ENCODE measurements at regions not wholly inside any gene's neighbourhood (a gene's known extent, or its start where the extent isn't known, plus 50 kb on each side); places are given as distances from the start of the nearest gene placed in this dataset.

DNA sequence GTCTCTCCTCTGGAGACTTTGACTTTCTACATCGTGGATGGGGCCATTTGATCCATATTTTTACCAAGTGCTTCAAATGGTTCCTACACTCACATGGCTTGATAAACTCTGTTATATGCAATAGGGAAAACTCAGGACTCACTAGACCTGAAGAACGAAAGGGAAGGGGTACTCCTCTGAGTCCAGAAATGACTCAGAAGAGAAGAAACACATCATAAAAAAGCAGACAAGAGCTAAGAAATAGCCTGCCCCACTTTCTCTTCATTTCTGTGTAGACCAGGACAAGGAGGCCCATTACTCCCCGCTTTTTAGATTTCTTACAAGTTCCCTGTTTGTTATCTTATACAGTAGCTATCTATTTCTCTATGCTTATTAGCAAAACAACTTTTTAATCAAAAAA lies 369.8 kb upstream of the ARID1B start:
- no peak for DNase-seq (ENCODE audit: low read depth)

DNA sequence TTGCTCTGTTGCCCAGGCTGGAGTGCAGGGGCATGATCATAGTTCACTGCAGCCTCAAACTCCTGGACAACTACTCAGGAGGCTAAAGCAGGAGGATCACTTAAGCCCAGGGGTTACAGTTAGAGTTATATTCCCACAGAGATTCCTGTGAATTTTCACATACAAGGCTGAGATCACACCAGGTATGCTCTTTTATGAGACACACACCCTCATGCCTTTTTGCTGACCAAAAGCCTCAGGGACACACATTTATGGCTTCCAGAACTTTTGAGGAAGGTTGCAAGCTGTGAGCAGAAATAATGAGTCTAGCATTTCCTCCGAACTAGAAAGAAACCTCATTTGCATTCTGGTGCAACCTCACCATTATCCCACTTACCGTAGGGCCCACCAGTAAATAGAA lies 370.5 kb upstream of the ARID1B start:
- no peak for DNase-seq (ENCODE audit: low read depth)

DNA sequence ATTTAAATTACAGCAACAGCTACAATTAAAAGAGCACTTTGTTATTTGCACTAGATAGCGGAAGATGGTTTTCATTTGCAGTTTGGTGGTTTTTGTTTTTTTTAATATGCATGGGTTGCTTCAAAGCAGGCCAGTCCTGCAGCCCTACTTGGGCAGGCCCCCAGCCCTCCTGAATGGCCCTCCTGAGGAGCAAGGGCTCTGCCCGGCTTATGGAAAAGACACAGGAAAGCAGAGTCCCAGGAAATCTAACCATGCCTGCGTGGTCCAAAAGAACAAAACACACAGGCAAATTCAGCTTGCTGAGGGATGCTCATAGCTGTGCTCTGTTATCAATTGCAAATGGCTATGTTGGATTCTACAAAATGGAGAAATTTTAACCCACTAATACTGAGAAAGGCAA lies 371.1 kb upstream of the ARID1B start:
- DNase-seq (ENCODE audit: low read depth): no peak

DNA sequence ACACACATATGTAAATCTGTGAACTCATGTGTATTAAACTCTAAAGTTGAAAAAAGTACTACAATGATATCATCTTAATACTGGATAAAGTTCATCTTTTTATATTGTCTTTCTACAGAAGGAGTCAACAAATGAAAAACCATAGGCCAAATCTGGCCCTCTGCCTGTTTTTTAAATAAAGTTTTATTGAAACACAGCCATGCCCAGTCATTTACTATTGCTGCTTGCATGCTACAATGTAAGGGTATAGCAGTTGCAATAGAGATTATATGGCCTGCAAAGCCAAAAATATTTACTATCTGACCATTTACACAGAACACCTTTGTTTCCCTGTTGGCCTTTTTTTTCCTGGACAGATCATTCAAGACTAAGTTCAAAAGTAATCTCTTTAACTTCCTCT lies 374.6 kb upstream of the ARID1B start:
- no peak for DNase-seq (ENCODE audit: low read depth)

DNA sequence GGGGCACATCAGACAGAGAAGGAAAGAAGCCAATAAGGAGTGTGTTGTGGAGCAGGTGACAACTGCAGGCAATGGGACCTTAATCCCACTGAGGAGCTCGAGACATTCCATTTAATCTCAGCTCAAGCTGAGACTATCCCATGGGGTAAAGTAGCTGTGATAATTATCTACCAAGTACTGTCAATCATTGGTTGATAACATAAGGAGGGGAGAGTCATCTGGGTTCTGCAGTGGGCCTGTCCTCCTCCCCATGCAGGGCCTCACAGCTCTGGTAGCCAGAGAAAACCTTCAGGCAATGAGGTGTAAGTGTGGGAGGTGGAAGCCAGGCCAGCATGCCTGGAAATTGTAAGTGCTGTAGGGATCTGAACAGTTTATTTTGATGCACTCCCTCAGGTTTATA lies 375.0 kb upstream of the ARID1B start:
- DNase-seq (ENCODE audit: low read depth): no peak

DNA sequence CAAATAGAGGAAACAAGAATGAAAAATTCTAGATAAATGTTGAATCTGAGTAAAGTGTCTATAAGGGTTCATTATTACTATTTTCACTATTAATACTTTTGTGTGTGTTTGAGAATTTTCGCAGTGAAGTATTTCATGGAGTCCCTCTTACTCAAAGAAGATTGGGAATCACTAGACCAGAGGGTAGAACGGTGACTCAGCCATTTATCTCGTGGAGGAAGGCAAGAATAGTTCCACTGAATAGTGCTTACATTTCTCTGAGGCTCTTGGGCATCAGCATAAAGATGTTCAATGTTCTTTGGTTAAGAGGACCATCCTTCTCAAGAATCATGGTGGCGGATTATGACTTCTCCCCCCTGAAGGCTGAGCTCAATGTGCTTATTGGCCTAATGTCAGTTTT lies 376.7 kb upstream of the ARID1B start:
- no peak for DNase-seq (ENCODE audit: low read depth)

DNA sequence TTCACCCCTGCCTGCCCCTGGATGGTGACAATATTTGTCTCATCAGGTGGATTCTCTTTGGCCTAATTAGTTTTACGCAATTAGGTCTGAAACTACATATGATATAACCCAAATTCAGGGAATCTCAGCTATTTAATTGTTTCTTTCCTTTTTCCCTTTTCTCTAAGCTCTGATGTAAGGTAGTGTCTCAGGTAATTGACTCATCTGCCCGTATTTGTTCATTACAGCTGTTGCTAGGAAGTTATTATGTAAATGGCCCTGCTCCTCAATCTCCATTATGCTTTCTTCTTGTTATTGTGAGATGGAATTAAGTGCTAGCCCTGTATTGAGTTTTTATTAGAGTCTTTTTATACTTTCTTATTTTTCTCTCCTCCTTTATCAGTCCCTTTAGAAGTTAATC lies 378.2 kb upstream of the ARID1B start:
- DNase-seq (ENCODE audit: low read depth): no peak

DNA sequence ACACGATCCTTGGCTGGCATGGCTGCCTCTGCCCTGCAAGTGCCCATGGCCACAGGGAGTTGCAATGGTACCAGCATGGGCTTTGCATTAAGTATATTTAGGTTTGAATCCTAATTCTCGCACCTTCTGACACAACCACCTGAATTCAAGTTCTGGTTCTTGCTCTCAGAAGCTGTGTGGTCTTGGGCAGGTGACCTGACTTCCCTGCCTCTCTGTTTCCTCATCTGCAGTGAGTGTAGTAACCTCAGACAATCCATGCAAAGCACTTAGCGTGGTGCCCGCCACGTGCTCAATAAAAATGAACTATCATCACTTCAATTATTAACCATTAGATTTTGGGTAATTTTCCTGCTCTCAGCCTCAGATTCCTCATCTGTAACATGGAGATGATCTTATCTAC lies 378.8 kb upstream of the ARID1B start:
- no peak for DNase-seq (ENCODE audit: low read depth)

DNA sequence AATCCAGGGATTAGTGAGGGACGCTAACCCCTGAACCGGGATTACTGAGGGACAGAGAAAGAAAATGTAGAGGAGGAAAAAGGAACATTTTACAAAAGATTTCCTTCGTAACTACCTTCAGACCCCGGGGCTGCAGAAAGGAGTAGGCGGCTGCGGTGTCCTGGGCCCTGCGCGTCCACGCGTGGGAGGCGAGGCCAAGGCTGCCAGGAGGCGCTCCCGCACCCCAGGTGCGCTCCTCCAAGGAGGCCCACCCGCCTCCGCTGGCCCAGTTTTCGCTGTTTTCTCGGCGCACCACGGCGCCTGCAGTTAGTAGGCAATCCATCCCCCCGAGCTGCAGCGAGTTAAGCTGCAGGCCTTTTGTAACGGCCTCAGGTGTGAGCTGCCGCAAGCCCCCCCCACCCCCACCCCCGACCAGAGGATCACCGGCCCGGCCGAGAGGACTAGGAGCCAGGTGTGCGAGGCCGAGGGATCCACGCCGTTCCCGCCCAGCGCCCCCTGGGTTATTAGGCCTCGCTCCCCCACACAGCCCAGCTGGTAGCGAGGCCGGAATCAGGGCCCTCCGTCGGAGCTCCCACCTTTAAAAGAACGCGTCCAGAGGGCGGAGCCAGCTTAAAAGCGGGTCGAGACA lies 380.3 kb upstream of the ARID1B start:
- peak; percentile 11 for DNase-seq (ENCODE audit: low read depth)

DNA sequence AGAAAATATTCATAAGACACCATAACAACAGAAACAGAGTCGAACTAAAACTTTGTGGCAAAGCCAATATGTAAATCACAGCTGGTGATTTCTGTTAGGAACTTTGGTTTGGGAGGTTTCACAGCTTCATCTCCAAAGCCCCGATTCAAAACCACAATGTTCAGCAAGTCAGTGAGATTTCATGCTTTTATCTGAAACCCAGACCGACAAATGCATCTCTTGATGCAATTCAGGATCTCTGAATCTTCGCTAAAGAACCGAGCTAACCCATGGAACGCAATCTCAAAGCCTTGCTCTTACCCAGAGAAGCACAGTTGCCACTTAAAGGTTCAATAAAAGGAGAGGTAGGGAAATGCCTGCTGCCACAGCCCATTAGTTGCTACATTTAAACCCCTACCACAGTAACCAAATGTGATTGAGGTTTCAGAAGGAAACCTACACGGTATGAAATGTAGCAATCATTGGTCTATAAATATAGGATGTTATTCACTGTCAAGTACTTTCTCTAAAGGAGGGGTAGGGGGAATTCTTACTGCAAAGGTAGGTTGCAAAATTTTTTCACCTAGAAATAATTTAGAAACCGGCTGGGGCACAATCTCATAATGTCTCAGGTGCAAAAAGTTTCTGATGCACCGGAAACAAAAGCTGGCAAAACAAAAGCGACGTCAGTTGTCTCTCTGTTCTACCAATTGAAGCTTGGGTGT lies 381.0 kb upstream of the ARID1B start:
- no peak for DNase-seq (ENCODE audit: low read depth)

DNA sequence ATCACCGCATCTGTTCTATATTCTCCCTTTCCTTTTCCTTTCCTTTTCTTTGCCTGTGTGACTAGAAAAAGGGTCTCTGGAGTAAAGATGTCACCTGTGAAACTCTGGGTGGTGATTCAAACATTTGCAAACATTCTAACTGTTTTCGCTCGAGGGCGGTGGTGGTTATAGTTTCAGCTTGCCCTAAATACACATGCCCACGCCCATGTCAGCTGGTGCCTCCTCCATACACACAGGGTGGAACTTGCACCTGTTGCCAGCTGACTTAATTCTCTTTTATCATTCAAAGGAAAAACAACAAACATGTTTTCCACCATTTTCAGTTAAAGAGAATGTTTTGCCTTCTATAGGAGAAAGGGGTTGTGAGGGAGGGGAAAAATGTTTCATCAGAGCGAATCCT lies 381.9 kb upstream of the ARID1B start:
- peak; percentile 24 for DNase-seq (ENCODE audit: low read depth)

DNA sequence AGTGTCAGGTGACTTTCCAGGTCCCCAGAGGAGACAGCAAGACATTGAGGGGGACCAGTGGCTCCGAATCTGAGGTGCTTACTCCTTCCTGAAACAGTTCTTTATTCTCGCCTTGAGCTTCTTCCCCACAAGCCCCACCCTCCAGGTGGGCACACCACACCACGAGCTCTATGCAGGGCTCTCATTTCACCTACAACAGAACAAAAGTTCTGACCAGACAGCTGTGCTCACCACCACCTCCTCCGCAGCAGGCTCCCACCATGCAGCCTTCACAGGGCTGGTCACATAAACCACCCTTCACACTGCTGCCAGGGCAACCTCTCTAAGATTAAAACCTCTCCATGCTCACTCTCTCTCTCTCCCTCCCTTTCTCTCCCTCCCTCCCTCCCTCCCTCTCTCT lies 384.5 kb upstream of the ARID1B start:
- no peak for DNase-seq (ENCODE audit: low read depth)

DNA sequence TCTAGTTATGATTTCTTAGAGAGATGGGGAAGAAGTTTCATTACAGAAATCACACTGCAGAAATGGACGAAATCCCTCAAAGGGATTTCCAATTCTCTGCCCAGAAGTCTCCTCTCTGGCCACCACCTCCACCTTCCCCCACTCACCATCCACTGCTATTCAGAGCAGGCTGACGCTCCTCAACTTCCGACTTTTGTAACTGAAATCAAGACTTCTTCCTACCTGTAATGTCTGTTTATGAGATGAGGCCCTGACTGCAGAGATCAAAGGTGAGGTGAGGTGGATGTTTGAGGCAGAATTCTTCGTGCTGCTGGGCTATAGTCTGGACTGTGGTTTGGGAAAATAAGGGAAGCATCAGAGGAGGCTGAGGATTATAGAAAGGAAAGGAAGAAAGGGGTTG lies 385.2 kb upstream of the ARID1B start:
- DNase-seq (ENCODE audit: low read depth): no peak

DNA sequence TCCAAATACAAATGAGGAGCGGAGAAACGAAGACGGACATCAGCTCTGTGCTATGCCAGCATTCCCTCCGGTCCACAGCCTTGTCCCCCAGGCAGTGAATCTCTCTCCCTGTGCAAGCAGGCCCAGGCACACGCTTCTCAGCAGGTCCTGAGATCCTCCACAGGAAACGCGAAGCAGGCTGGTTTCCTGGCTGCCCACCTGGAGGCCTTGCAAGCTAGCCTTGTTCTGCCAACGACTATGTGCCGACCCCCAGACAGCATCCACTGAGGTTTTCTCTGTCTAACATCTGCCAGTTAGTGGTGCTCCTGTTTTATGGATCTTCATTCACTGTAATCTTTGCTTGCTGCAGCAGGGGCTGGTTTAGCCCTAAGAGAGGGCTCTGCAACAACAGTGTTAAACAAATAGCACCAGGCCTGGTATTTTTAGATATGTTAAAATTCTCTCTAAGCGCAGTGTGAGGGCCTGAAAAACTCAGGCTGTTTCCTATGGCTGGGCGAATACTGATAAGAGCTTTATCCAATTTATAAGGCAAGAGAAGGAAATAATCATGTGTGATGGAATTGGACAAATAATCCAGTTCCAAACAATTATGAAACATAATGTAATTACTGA lies 386.0 kb upstream of the ARID1B start:
- DNase-seq (ENCODE audit: low read depth): no peak

DNA sequence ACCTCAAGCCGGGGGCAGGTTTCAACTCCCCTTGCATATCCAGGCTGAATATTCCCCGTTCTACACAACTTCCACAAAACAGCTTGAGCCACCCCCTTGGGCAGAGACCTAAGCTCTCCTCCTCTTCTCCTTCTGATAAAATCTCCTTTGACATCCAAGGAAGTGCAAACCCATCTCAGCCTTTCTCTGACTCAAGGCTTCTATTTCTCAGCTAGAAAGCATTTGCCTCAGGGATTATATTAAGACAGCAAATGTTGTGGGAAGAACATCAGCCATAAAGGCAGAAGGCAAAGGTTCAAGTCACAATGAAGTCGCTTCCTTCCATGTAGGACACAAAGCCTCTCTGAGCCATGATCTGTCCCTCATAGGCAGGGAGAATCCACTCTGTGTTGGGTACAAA lies 386.6 kb upstream of the ARID1B start:
- no peak for DNase-seq (ENCODE audit: low read depth)

DNA sequence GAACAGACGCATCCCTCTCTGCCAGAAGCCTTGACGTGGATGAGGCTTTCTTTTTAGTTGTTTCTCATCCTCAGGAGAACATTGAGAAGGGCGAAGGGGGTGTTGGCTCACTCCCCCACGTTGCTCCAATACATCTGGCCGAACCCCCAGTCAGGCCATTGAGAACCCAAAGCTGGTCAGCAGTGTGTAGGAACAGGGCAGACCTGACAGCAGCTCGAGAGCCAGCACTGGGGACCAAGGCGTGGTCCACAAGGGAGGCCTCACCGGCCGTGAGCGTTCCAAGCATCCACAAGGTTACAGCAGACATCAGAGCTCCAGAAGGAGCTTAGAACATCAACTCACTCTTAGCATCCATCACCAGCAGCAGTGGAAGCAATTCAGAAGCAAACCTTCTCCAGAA lies 387.9 kb upstream of the ARID1B start:
- DNase-seq (ENCODE audit: low read depth): no peak

DNA sequence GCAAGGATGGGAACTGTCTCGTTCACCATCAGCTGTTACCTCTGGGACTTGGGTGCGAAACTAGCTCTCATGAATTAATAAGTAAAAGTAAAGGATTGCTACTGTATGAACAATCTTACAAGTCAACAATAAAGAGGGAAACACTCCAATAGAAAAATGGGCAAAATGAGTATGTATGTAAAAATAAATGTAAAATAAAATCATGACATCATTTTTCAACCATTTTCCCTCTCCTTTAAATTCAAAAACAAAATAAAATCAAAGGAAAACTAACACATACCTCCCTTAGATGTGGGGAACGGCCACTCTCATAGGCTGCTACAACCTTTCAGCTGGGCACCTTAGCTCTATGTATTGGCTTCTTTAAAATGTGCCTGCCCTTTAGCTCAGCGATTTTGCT lies 389.7 kb upstream of the ARID1B start:
- DNase-seq (ENCODE audit: low read depth): no peak

DNA sequence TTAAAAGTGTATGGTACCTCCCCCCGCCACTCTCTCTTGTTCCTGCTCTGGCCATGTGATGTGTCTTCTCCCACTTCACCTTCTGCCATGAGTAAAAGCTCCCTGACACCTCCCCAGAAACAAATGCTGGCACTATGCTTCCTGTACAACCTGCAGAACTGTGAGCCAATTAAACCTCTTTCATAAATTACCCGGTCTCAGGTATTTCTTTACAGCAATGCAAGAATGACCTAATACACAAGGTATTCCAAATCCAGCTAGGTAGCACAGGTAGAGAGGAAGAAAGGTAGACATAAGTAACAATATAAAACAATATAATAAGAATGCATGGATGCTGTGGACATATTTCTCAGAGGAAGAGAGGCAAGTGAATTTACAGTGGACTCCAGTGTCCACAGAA lies 394.1 kb upstream of the ARID1B start:
- DNase-seq (ENCODE audit: low read depth): no peak

DNA sequence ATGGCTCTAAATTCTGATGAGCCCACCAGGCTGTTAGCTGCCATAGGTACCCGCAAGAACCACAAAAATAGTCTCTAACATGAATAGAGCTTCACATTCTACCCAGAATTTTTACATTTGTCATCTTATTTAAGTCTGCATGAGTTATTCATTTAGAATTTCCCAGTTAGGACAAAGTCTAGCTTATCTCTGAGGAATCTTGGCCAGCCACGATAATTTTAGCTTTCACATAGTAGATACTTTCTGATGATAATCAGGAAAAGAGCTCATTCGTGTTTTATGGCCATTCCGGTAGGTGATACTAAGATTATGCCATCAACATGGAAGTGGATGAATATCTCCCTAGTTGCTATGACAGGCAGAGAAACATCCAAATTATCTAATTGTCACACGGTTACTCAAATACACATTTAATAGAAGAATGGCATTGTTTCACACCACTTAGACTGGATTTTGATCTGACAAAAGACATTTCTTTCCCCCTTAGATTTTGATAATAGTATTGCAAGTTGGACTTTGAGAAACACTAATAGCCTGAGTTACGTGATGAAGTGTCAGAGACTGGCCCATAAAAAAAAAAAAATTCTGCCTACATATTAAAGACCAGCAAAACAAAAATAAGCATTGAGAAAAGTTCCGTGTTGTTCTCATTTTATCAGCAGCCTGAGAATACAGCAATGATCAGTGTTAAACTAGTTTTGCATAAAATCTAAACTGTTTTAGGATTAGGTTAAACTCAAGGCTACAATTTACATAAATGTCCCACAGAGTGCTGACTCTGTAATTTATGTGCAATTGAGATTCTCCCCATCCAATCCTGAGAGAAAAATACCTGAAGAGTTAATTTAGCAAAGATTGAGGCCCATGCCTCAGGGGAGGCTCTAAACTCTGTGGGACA lies 397.5 kb upstream of the ARID1B start:
- no peak for DNase-seq (ENCODE audit: low read depth)

DNA sequence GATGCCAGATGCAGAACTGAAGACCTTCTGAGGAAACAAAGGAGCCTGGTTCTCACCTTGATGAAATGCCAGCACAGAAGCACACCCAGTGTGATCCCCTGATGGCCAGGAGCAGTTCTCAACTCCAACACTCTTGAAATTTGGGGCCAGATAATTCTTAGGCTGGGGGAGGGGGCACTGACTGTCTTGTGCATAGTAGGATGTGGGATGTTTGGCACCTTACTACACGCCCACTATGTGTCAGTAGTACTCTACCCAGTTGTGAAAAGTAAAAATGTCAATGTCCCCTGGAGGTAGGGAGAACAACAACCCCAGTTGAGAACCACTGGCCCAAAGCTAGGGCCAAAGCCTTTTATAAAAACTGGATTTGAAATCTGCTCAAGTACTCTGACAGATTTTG lies 398.3 kb upstream of the ARID1B start:
- no peak for DNase-seq (ENCODE audit: low read depth)

DNA sequence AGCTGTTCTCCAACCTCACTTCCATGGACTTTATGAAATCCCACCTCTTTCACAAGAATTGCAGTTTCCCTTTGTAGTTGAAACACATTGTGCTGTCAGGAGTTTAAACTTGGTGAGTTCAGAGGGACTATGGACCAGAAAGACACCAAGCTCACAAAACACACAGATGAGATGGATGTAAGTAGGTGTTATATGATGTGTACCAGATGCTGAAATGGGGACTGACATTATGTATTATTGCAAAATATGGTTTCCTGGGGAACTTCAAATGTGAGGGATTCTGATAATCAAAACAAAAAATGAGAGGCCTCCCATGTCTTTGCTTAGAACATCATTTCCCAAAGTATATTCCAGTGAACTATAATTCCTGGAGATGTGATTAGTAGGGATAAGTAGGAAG lies 401.1 kb upstream of the ARID1B start:
- DNase-seq (ENCODE audit: low read depth): no peak

DNA sequence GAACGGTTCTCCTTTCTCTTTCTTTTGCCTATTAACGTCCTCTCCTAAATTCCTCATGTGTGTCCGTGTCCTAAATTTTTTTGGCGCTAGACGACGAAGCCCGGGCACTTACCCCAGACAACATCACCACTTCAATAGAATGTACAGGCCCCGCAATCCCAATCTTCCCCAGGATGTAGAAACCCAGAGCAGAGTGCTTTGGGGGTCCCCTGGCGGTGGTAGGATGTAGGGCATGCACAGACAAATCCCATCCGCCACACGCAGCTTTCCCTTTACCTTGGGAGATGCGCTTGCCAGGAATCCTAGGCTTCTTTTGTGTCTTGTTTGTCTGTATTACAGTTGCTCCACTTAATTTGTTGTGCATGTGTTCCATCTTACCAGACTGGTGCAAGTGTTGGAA lies 417.3 kb upstream of the ARID1B start:
- DNase-seq (ENCODE audit: low read depth): no peak

DNA sequence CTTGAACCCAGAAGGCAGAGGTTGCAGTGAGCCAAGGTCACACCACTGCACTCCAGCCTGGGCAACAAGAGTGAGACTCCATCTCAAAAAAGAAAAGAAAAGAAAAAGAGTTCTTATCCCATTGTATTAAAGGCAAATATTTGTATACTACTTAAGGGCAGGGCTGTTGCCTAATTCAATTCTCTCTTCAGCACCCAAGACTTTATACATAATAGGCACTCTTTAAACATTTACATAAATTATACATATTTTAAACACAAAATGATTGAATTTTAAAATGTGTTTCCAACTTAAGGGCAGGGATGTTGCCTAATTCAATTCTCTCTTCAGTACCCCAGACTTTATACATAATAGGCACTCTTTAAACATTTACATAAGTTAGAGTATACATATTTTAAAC lies 424.3 kb upstream of the ARID1B start:
- no peak for DNase-seq (ENCODE audit: low read depth)
